ENCODE measurements at regions not wholly inside any gene's neighbourhood (a gene's known extent, or its start where the extent isn't known, plus 50 kb on each side); places are given as distances from the start of the nearest gene placed in this dataset.

- TF ChIP-seq CEBPB (IDR thresholded peaks at IDR 0.05) = no peak
- TF ChIP-seq EP300 (IDR thresholded peaks at IDR 0.05; ENCODE audit: borderline replicate concordance) = no peak
- TF ChIP-seq EGR1 (IDR thresholded peaks at IDR 0.05) = no peak
- no peak for TF ChIP-seq TCF12 (IDR thresholded peaks at IDR 0.05; ENCODE audit: low read depth)
- TF ChIP-seq NFIC (IDR thresholded peaks at IDR 0.05) = no peak
- no peak for TF ChIP-seq RAD21 (IDR thresholded peaks at IDR 0.05; ENCODE audit: low read depth)
- no peak for TF ChIP-seq YY1 (IDR thresholded peaks at IDR 0.05; ENCODE audit: low read depth)
- no peak for TF ChIP-seq USF1 (IDR thresholded peaks at IDR 0.05)
- no peak for TF ChIP-seq REST (IDR thresholded peaks at IDR 0.05; ENCODE audit: low read depth)
- no peak for TF ChIP-seq CREB1 (IDR thresholded peaks at IDR 0.05; ENCODE audit: low read depth)
- TF ChIP-seq TEAD4 (IDR thresholded peaks at IDR 0.05) = no peak
- TF ChIP-seq ZBTB7A (IDR thresholded peaks at IDR 0.05; ENCODE audit: low read depth) = no peak
- no peak for TF ChIP-seq TAF1 (IDR thresholded peaks at IDR 0.05; ENCODE audit: low read depth)
- TF ChIP-seq FOXM1 (IDR thresholded peaks at IDR 0.05; ENCODE audit: borderline replicate concordance, low read depth) = no peak
Measured at GRCh38 chr13:29920025-29920643, 69.7 kb upstream of the UBL3 start.

DNA sequence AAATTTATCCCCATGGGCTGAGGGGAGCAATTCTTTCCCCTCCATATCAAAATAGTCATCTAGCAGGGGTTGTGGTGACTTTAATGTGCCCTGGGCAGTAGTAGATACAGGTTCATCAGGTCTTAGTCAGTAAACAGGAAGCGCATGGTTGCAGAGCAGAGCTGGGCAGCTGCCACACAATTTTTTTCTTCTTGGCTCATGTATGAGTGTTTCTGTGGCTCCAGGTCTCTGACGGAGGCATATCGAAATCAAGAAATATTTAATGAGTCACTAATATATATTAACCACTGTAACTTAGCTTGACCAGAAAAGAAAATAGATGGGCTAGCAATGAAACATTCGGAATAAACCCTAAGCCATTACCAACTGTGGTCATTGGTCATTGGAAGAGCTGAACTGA, 68.4 kb upstream of the UBL3 start:
- no peak for TF ChIP-seq CEBPB (IDR thresholded peaks at IDR 0.05)
- TF ChIP-seq TCF12 (IDR thresholded peaks at IDR 0.05; ENCODE audit: low read depth) = no peak
- no peak for TF ChIP-seq REST (IDR thresholded peaks at IDR 0.05; ENCODE audit: low read depth)
- TF ChIP-seq TEAD4 (IDR thresholded peaks at IDR 0.05) = no peak
- TF ChIP-seq NFIC (IDR thresholded peaks at IDR 0.05) = no peak
- no peak for TF ChIP-seq EGR1 (IDR thresholded peaks at IDR 0.05)
- no peak for TF ChIP-seq ZBTB7A (IDR thresholded peaks at IDR 0.05; ENCODE audit: low read depth)
- no peak for TF ChIP-seq FOXM1 (IDR thresholded peaks at IDR 0.05; ENCODE audit: borderline replicate concordance, low read depth)
- no peak for TF ChIP-seq RAD21 (IDR thresholded peaks at IDR 0.05; ENCODE audit: low read depth)
- no peak for TF ChIP-seq YY1 (IDR thresholded peaks at IDR 0.05; ENCODE audit: low read depth)
- TF ChIP-seq CREB1 (IDR thresholded peaks at IDR 0.05; ENCODE audit: low read depth) = no peak
- TF ChIP-seq EP300 (IDR thresholded peaks at IDR 0.05; ENCODE audit: borderline replicate concordance) = no peak
- TF ChIP-seq, protein P1, sequence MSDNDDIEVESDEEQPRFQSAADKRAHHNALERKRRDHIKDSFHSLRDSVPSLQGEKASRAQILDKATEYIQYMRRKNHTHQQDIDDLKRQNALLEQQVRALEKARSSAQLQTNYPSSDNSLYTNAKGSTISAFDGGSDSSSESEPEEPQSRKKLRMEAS (IDR thresholded peaks at IDR 0.05) = no peak
- TF ChIP-seq USF1 (IDR thresholded peaks at IDR 0.05) = no peak

DNA sequence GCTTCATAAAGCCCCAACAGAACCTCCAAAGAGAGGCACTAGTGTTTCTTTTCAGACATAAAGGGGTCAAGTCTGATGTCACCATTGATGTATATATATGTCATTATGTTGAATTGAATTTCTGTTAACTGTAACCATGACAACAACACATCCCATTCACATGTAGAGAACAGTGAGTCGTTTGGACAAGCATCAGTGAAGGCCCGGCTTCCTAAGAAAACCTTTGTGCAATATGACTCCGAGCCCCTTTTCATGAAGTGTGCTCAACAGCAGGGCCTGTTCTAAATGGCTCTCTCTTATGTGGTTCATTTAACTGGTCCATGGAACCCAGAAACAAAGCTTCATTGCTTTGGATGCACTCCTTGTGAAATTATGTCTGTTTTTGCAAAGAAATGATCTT, 67.2 kb upstream of the UBL3 start:
- no peak for TF ChIP-seq CEBPB (IDR thresholded peaks at IDR 0.05)
- no peak for TF ChIP-seq TEAD4 (IDR thresholded peaks at IDR 0.05)
- no peak for TF ChIP-seq REST (IDR thresholded peaks at IDR 0.05; ENCODE audit: low read depth)
- TF ChIP-seq, protein P1 (IDR thresholded peaks at IDR 0.05) = no peak
- TF ChIP-seq FOXM1 (IDR thresholded peaks at IDR 0.05; ENCODE audit: borderline replicate concordance, low read depth) = no peak
- TF ChIP-seq EP300 (IDR thresholded peaks at IDR 0.05; ENCODE audit: borderline replicate concordance) = no peak
- no peak for TF ChIP-seq EGR1 (IDR thresholded peaks at IDR 0.05)
- TF ChIP-seq CREB1 (IDR thresholded peaks at IDR 0.05; ENCODE audit: low read depth) = no peak
- no peak for TF ChIP-seq USF1 (IDR thresholded peaks at IDR 0.05)
- no peak for TF ChIP-seq ZBTB7A (IDR thresholded peaks at IDR 0.05; ENCODE audit: low read depth)
- TF ChIP-seq YY1 (IDR thresholded peaks at IDR 0.05; ENCODE audit: low read depth) = no peak
- no peak for TF ChIP-seq NFIC (IDR thresholded peaks at IDR 0.05)
- TF ChIP-seq RAD21 (IDR thresholded peaks at IDR 0.05; ENCODE audit: low read depth) = no peak
- no peak for TF ChIP-seq TCF12 (IDR thresholded peaks at IDR 0.05; ENCODE audit: low read depth)
- TF ChIP-seq TAF1 (IDR thresholded peaks at IDR 0.05; ENCODE audit: low read depth) = no peak

Measured in Ishikawa (cell line).